HG03045 (cell line): ENCODE measurements at regions not wholly inside any gene's neighbourhood (a gene's known extent, or its start where the extent isn't known, plus 50 kb on each side); places are given as distances from the start of the nearest gene placed in this dataset.

Source experiments
- ATAC-seq: cut with Tn5 transposase; IDR thresholded peaks from one replicate; pipeline ENCODE4 v1.9.1; 2021; ENCODE audit warnings: mild to moderate bottlenecking, moderate library complexity; ENCODE audit not compliant: unreplicated experiment

GRCh38 chr5:82622711-82623514 is 344.8 kb upstream of the RPS23 start:
- no peak for ATAC-seq

- ATAC-seq: no peak
Measured at GRCh38 chr5:82622205-82622604, 344.1 kb upstream of the RPS23 start.

DNA sequence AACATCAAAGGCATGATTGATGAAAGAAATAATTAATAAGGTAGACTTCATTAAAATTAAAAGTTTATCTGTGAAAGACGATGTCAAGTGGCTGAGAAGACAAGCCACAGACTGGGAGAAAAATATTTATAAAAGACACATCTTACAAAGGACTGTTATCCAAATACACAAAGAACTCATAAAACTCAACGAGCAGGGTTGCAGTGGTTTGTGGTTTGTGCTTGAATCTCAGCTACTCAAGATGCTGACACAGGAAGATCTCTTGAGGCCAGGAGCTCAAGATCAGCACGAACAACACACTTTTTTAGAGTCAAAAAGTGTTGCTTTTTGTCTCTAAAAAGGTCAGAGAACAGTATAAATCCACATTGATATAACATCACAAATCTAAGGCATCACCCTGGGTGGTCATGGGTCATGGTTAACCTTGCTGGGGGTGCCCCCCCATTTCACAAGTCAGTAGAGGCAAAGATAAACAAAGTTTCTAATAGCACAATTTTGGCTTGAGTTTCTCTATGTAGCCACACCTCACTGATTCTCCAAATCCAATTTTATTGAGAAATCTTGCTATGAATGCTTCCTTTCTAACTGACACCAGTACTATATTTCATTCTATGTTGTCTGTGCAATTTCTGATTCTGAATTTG is 342.9 kb upstream of the RPS23 start:
- no peak for ATAC-seq

- no peak for ATAC-seq
Measured at GRCh38 chr5:82619097-82619496, 340.9 kb upstream of the RPS23 start.

DNA sequence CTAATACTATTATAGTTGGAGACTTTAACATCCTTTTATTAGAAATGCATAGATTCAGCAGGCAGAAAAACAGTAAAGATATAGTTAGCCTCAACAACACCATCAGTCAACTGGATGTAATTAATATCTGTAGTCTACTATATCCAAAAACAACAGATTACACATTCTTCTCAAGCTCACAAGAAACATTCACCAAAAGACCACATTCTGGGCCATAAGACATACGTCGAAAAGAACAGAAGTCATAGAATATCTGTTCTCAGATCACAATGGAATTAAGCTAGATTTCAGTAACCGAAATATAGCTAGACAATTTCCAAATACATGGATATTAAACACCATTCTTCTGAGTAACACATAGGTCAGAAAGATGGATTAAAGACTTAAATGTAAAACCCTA is 336.6 kb upstream of the RPS23 start:
- no peak for ATAC-seq

- ATAC-seq: no peak
Measured at GRCh38 chr5:82613891-82614290, 335.7 kb upstream of the RPS23 start.

DNA sequence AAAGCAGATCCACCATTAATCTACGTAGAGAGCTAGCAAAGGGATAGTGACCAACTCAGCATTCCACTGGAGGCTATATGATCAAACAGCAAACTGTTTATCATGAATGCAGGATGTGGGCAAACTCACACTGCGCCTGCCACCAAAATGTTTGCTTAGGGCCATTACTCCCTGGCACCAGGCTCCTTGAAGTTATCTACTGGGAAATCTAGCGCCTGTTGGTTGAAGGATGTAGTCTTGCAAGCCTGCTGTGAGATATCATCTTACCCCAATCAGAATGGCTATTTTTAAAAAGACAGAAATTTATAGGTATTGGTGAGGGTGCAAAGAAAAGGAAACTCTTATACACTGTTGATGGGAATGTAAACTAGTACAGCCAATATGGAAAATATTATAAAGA is 332.5 kb upstream of the RPS23 start:
- ATAC-seq: no peak

- ATAC-seq: no peak
Measured at GRCh38 chr5:82605441-82605973, 327.4 kb upstream of the RPS23 start.

GRCh38 chr5:82603033-82603987 is 325.2 kb upstream of the RPS23 start:
- ATAC-seq: no peak

- ATAC-seq: no peak
Measured at GRCh38 chr5:82601861-82602260, 323.7 kb upstream of the RPS23 start.

GRCh38 chr5:82601077-82601476 is 322.9 kb upstream of the RPS23 start:
- no peak for ATAC-seq

GRCh38 chr5:82599692-82600091 is 321.5 kb upstream of the RPS23 start:
- ATAC-seq: no peak

DNA sequence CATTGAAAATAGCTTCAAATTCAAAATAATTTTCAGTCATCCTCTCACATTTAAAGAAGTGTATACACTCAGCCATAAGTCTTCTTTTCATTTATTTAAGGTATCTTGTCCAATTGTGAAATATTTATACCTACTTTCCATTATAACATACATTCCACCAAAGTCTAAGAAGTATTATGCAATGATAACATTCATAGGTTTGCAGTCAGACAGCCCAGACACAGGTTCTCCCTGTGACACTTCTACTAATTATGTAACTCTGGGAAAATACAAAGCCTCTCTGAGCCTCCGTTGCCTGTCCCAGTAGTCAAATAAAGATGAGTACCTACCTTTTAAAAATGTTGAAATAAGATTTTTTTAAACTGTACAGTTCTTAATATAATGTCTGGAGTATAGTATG is 320.9 kb upstream of the RPS23 start:
- no peak for ATAC-seq

- no peak for ATAC-seq
Measured at GRCh38 chr5:82597437-82597836, 319.3 kb upstream of the RPS23 start.

- ATAC-seq: no peak
Measured at GRCh38 chr5:82596451-82596850, 318.3 kb upstream of the RPS23 start.

DNA sequence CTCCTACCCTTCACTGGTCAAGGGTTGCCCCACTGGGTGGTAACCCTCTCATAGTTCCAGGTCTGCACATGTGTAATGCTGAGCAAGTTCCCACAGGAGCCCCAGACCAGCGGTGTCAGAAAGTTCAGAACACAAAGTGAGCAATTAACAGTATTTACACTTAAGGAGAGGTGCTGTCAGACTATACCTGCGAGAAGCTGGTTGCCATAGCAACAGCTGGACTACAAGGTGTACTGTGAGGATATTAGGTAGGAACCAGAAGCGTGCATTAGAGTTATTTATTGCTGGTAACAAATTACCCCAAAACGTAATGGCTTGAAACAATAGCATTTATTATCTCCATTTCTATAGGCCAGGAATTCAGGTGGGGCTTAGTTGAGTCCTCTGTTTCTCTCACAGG is 317.0 kb upstream of the RPS23 start:
- no peak for ATAC-seq

DNA sequence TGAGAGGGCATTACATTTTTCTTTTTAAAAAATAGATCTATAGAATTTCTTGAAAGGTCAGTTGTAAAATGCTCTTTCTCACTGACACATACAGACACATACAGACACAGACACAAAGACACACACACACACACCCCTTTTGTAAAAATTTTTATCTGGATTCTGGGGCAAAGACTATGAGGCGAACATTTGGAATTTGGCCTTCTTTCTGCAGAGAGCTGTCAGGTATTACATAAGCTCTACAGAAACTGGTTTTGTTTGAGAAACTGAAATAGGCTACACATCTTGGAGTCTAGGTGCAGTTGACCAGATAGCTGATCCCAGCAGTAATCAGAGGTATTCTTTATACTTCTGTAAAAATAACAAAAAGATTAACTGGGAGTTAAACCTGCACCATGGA is 315.9 kb upstream of the RPS23 start:
- ATAC-seq: no peak

DNA sequence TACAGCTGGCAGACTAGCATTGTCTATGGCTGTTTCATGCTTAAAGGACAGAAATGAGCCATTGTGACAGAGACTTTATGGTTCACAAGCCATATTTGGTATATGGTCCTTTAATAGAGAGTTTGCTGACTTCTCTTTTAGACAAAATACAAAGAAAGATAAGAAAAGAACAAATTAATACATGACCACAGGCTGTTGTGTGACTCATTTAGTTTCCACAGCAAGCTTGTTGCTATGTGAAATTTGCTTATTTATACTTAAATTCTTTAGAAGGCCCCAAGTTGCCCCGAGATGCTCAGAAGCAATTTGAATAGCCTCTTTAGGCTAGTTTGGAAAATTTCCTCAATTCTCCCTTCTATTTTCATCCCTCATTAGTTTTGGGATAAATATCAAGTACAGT is 315.3 kb upstream of the RPS23 start:
- no peak for ATAC-seq

DNA sequence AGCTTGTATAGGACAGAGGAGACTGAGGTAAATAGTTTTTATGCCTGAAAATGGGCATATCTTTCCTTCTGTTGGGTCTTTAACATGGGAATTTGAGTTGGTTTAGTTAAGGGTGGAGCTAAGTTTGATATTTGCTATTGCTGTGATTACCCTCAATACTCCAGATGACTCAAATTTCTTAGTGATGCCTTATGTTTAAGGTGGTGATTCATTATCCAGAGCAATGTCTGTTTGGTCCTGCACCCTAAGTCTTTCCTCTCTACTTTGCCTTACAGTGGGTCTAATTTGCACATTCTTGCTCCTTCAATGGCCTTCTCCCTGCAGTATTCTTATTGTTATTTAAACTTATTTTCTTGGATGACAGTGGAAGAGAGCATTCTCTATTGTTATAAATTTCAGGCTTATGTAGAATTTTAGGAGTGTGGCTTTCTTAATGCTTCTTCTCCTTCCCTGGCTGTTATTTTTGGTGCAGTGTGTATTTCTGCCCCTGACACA is 312.9 kb upstream of the RPS23 start:
- no peak for ATAC-seq

DNA sequence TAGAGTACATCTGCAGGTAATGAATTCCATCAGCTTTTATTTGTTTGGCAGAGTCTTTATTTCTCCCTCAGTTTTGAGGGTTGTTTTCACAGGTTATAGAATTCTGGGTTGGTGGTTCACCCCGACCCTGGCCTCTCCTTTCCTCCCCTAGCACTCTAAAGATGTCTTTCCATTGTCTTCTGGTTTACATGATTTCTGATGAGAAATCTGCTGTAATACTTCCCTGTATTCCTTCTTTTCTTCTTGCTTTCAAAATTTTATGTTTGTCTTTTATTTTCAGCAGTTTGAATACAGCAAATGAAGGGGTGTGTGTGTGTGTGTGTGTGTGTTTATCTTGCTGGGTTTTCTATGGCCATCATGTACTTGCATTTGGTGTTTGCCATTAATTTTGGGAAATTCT is 312.0 kb upstream of the RPS23 start:
- no peak for ATAC-seq

- no peak for ATAC-seq
Measured at GRCh38 chr5:82586661-82587310, 308.6 kb upstream of the RPS23 start.
